Panc1 (cell line): ENCODE measurements at regions not wholly inside any gene's neighbourhood (a gene's known extent, or its start where the extent isn't known, plus 50 kb on each side); places are given as distances from the start of the nearest gene placed in this dataset.

Experiments
- ATAC-seq: fragments of 200-7000 bp; cut with Tn5 transposase; 2 replicates; pipeline ENCODE4 v1.9.1; 2020; ENCODE audit warnings: mild to moderate bottlenecking, moderate library complexity
- BruUV-seq: library from RNA; stranded (reverse); fragments of 400-500 nt; replicated peaks from 2 replicates; lab custom pipeline; 2021; lab: Mats Ljungman, UMichigan
- CTCF ChIA-PET: fragments of 300-600 bp; sonication (Branson Sonifier 250); formaldehyde crosslinking; loops from one replicate; lab custom pipeline; 2022; ENCODE audit warnings: antibody characterized with exemption; lab: Charles Lee
- POLR2A ChIA-PET: fragments of 300-600 bp; sonication (Branson Sonifier 250); formaldehyde crosslinking; loops from one replicate; lab custom pipeline; 2022; ENCODE audit warnings: antibody characterized with exemption; lab: Charles Lee
- DNase-seq: peaks from one replicate; pipeline ENCODE4 v3.0.0-alpha.2; 2010; ENCODE audit warnings: low read depth, low spot score
- H3K27ac ChIP-seq: 2 replicates; pipeline ENCODE4 v1.5.1; 2011; ENCODE audit warnings: mild to moderate bottlenecking, low read length, inconsistent platforms
- H3K27me3 ChIP-seq: fragments of 200-500 bp; sonication (Bioruptor generic); 2 replicates; pipeline ENCODE4 v1.6.0; 2014; ENCODE audit warnings: low read length, inconsistent platforms; ENCODE audit not compliant: control insufficient read depth, insufficient read depth
- H3K36me3 ChIP-seq: fragments of 200-500 bp; sonication (Bioruptor generic); 2 replicates; pipeline ENCODE4 v1.5.1; 2014; ENCODE audit warnings: inconsistent platforms, mild to moderate bottlenecking, low read length, moderate library complexity; ENCODE audit not compliant: control insufficient read depth, insufficient read depth
- H3K4me1 ChIP-seq: 2 replicates; pipeline ENCODE4 v1.5.1; 2011; ENCODE audit warnings: inconsistent platforms, mild to moderate bottlenecking, low read length, moderate library complexity; ENCODE audit not compliant: control insufficient read depth, insufficient read depth
- H3K4me3 ChIP-seq, 2 experiments: 2 replicates each; pipeline ENCODE4 v1.5.1; 2011 to 2012; ENCODE audit warnings: low read depth in 2 of 2, low read length in 2 of 2, mild to moderate bottlenecking in 2 of 2, inconsistent platforms in 1 of 2, moderate library complexity in 1 of 2
- H3K9me3 ChIP-seq: fragments of 200-500 bp; sonication (Bioruptor generic); 2 replicates; pipeline ENCODE4 v1.5.1; 2014; ENCODE audit warnings: low read depth, mild to moderate bottlenecking, inconsistent platforms, low read length, moderate library complexity; ENCODE audit not compliant: control insufficient read depth, insufficient read depth
- CTCF ChIP-seq: fragments of 450-650 bp; IDR thresholded peaks from 2 replicates; pipeline ENCODE4 v1.5.1; 2017; ENCODE audit warnings: mild to moderate bottlenecking
- POLR2AphosphoS5 ChIP-seq: IDR thresholded peaks from 2 replicates; pipeline ENCODE4 v1.6.1; 2012; ENCODE audit warnings: mild to moderate bottlenecking, low read depth, low read length, moderate library complexity
- REST ChIP-seq, 2 experiments: IDR thresholded peaks; 2 replicates each; pipeline ENCODE4 v1.6.1; 2011 to 2012; ENCODE audit warnings: low read depth in 2 of 2, control low read depth in 1 of 2, low read length in 1 of 2, mild to moderate bottlenecking in 1 of 2, moderate library complexity in 1 of 2; ENCODE audit not compliant: insufficient read depth in 1 of 2
- SIN3A ChIP-seq: IDR thresholded peaks from 2 replicates; pipeline ENCODE4 v1.6.1; 2012; ENCODE audit warnings: low read depth, mild to moderate bottlenecking, low read length, moderate library complexity, borderline replicate concordance; ENCODE audit not compliant: insufficient read depth
- TCF7L2 ChIP-seq: IDR thresholded peaks from 2 replicates; pipeline ENCODE4 v1.6.1; 2011; ENCODE audit warnings: mild to moderate bottlenecking, low read depth, low read length, inconsistent platforms
- in situ Hi-C: cut with HindIII; loops from 2 replicates; pipeline ENCODE4 v1.10.0; 2016; ENCODE audit warnings: low sequenced_read_pairs, low pct_unique_long_range_greater_than_20kb
- intact Hi-C: fragments of 100-400 bp; cut with micrococcal nuclease; formaldehyde crosslinking; loops from one replicate; pipeline ENCODE4 v1.10.0; 2022; ENCODE audit not compliant: unreplicated experiment

GRCh38 chr1:29774355-29774754 lies 538.0 kb downstream of the PTPRU start:
- Histone ChIP-seq H3K4me3 (no peak overlapping the region), H3K4me1 (no peaks in the 10 kb centered on the region), H3K27ac (no peak overlapping the region), H3K9me3 (no peaks in the 10 kb centered on the region), H3K36me3 (no peaks in the 10 kb centered on the region), H3K27me3 (no peaks in the 10 kb centered on the region)
- no TSS peak for BruUV-seq
- in situ Hi-C loops: no loop called here
- ChIA-PET CTCF (no interaction called here), POLR2A (no interaction called here)
- ATAC-seq (no peak), DNase-seq (no peak)
- intact Hi-C loops: no loop called here
- no peak for TF ChIP-seq CTCF
- TF ChIP-seq POLR2AphosphoS5: no peak
- TF ChIP-seq SIN3A: no peak
- no peak for TF ChIP-seq TCF7L2
- TF ChIP-seq REST (IDR thresholded peaks at IDR 0.05; ENCODE audit: insufficient read depth in 1 of 2, low read depth in 2 of 2, low read length in 1 of 2): no peak

- no peak for ATAC-seq
Measured at GRCh38 chr1:29772584-29773100, 536.3 kb downstream of the PTPRU start.

More at GRCh38 chr1:29772584-29773100, 536.3 kb downstream of the PTPRU start:
- ChIA-PET POLR2A (no interaction called here), CTCF (no interaction called here)
- no peak for TF ChIP-seq SIN3A
- no peak for TF ChIP-seq REST (IDR thresholded peaks at IDR 0.05; ENCODE audit: insufficient read depth in 1 of 2, low read depth in 2 of 2, low read length in 1 of 2)
- TF ChIP-seq CTCF: no peak
- no peak for TF ChIP-seq POLR2AphosphoS5
- no peak for TF ChIP-seq TCF7L2
- DNase-seq: no peak
- Histone ChIP-seq H3K27me3 (no peaks in the 10 kb centered on the region), H3K36me3 (no peaks in the 10 kb centered on the region), H3K4me3 (no peak overlapping the region), H3K27ac (no peak overlapping the region), H3K4me1 (no peaks in the 10 kb centered on the region), H3K9me3 (no peaks in the 10 kb centered on the region)
- intact Hi-C loops: no loop called here
- no TSS peak for BruUV-seq
- in situ Hi-C loops: no loop called here
